Glutamatergic neuron (in vitro differentiated cells): ENCODE measurements at regions not wholly inside any gene's neighbourhood (a gene's known extent, or its start where the extent isn't known, plus 50 kb on each side); places are given as distances from the start of the nearest gene placed in this dataset.

ENCODE experiments used
- DNase-seq: peaks from one replicate; pipeline ENCODE4 v3.0.0; 2022
- H3K27ac Mint-ChIP-seq: one replicate; pipeline ENCODE4 v1.8.0; 2020; ENCODE audit warnings: mild to moderate bottlenecking, mixed read lengths, inconsistent platforms; ENCODE audit not compliant: unreplicated experiment
- H3K27me3 Mint-ChIP-seq: one replicate; pipeline ENCODE4 v1.8.0; 2020; ENCODE audit warnings: mild to moderate bottlenecking, moderate library complexity, mixed read lengths, inconsistent platforms; ENCODE audit not compliant: unreplicated experiment
- H3K36me3 Mint-ChIP-seq: one replicate; pipeline ENCODE4 v1.8.0; 2020; ENCODE audit warnings: mild to moderate bottlenecking, mixed read lengths, inconsistent platforms; ENCODE audit not compliant: unreplicated experiment
- H3K4me1 Mint-ChIP-seq: one replicate; pipeline ENCODE4 v1.8.0; 2020; ENCODE audit warnings: mild to moderate bottlenecking, low read depth, mixed read lengths, inconsistent platforms; ENCODE audit not compliant: unreplicated experiment
- H3K4me3 Mint-ChIP-seq: one replicate; pipeline ENCODE4 v1.8.0; 2020; ENCODE audit warnings: mild to moderate bottlenecking, mixed read lengths, inconsistent platforms; ENCODE audit not compliant: unreplicated experiment
- H3K9me3 Mint-ChIP-seq: one replicate; pipeline ENCODE4 v1.8.0; 2020; ENCODE audit warnings: mild to moderate bottlenecking, moderate library complexity, mixed read lengths, inconsistent platforms; ENCODE audit not compliant: unreplicated experiment
- CTCF ChIP-seq: fragments of 200-600 bp; sonication (generic); IDR thresholded peaks from one replicate; pipeline ENCODE4 v1.5.0; 2021; ENCODE audit not compliant: partially characterized antibody, unreplicated experiment

GRCh38 chr13:80825276-80825675 lies 484.4 kb upstream of the SPRY2 start:
- H3K27ac Mint-ChIP-seq = no peak overlapping the region
- no peak overlapping the region for H3K4me3 Mint-ChIP-seq
- no peaks in the 10 kb centered on the region for H3K27me3 Mint-ChIP-seq
- no peaks in the 10 kb centered on the region for H3K4me1 Mint-ChIP-seq
- DNase-seq = no peak
- no peak for TF ChIP-seq CTCF
- H3K36me3 Mint-ChIP-seq = no peaks in the 10 kb centered on the region
- no peaks in the 10 kb centered on the region for H3K9me3 Mint-ChIP-seq

- H3K4me1 Mint-ChIP-seq = no peaks in the 10 kb centered on the region
- H3K9me3 Mint-ChIP-seq = no peaks in the 10 kb centered on the region
- no peaks in the 10 kb centered on the region for H3K36me3 Mint-ChIP-seq
Measured at GRCh38 chr13:80824229-80824628, 483.3 kb upstream of the SPRY2 start.

GRCh38 chr13:80823472-80823871 lies 482.5 kb upstream of the SPRY2 start:
- Mint-ChIP-seq H3K9me3 (no peaks in the 10 kb centered on the region), H3K27me3 (no peaks in the 10 kb centered on the region), H3K27ac (no peak overlapping the region), H3K4me1 (no peaks in the 10 kb centered on the region), H3K4me3 (no peak overlapping the region), H3K36me3 (no peaks in the 10 kb centered on the region)
- TF ChIP-seq CTCF = no peak
- no peak for DNase-seq

More at GRCh38 chr13:80824229-80824628, 483.3 kb upstream of the SPRY2 start:
- no peak for TF ChIP-seq CTCF
- Mint-ChIP-seq H3K27ac (no peak overlapping the region), H3K27me3 (no peaks in the 10 kb centered on the region), H3K4me3 (no peak overlapping the region)
- no peak for DNase-seq

GRCh38 chr13:80821466-80821865 lies 480.5 kb upstream of the SPRY2 start:
- no peaks in the 10 kb centered on the region for H3K4me1 Mint-ChIP-seq
- no peaks in the 10 kb centered on the region for H3K9me3 Mint-ChIP-seq
- no peaks in the 10 kb centered on the region for H3K27me3 Mint-ChIP-seq
- DNase-seq = no peak
- H3K27ac Mint-ChIP-seq = no peak overlapping the region
- no peaks in the 10 kb centered on the region for H3K36me3 Mint-ChIP-seq
- H3K4me3 Mint-ChIP-seq = no peak overlapping the region
- no peak for TF ChIP-seq CTCF

GRCh38 chr13:80817979-80818378 lies 477.1 kb upstream of the SPRY2 start:
- Mint-ChIP-seq H3K9me3 (no peaks in the 10 kb centered on the region), H3K36me3 (no peaks in the 10 kb centered on the region), H3K4me1 (no peaks in the 10 kb centered on the region), H3K27me3 (no peaks in the 10 kb centered on the region), H3K27ac (no peak overlapping the region), H3K4me3 (no peak overlapping the region)
- DNase-seq = no peak
- TF ChIP-seq CTCF = no peak
